H9 (cell line): ENCODE measurements at regions not wholly inside any gene's neighbourhood (a gene's known extent, or its start where the extent isn't known, plus 50 kb on each side); places are given as distances from the start of the nearest gene placed in this dataset.

ENCODE experiments used
- DNase-seq: peaks from one replicate; pipeline ENCODE4 v3.0.0-alpha.2; 2017
- H2AFZ ChIP-seq: one replicate; pipeline ENCODE4 v1.6.1; 2013; ENCODE audit warnings: mild to moderate bottlenecking, low read length, control low read depth, moderate library complexity
- H2AK5ac ChIP-seq: 2 replicates; pipeline ENCODE4 v1.6.1; 2013; ENCODE audit warnings: low read length, control low read depth, mixed read lengths; ENCODE audit not compliant: insufficient read length
- H2BK120ac ChIP-seq: one replicate; pipeline ENCODE4 v1.6.1; 2013; ENCODE audit warnings: low read depth, mild to moderate bottlenecking, low read length, control low read depth, inconsistent platforms; ENCODE audit not compliant: poor library complexity, severe bottlenecking
- H2BK12ac ChIP-seq: 2 replicates; pipeline ENCODE4 v1.6.1; 2013; ENCODE audit warnings: low read length, control low read depth, mixed read lengths, low read depth; ENCODE audit not compliant: insufficient read length
- H2BK15ac ChIP-seq: 2 replicates; pipeline ENCODE4 v1.6.1; 2013; ENCODE audit warnings: low read depth, low read length, control low read depth
- H2BK20ac ChIP-seq: one replicate; pipeline ENCODE4 v1.6.1; 2013; ENCODE audit warnings: low read depth, mild to moderate bottlenecking, low read length, control low read depth, inconsistent platforms; ENCODE audit not compliant: poor library complexity, severe bottlenecking
- H2BK5ac ChIP-seq: 2 replicates; pipeline ENCODE4 v1.6.1; 2013; ENCODE audit warnings: low read length, control low read depth, mixed read lengths; ENCODE audit not compliant: insufficient read length
- H3K14ac ChIP-seq: 2 replicates; pipeline ENCODE4 v1.6.1; 2013; ENCODE audit warnings: low read length, control low read depth; ENCODE audit not compliant: insufficient read depth
- H3K18ac ChIP-seq: 2 replicates; pipeline ENCODE4 v1.6.1; 2013; ENCODE audit warnings: low read depth, mild to moderate bottlenecking, mixed read lengths, low read length, control low read depth; ENCODE audit not compliant: insufficient read length
- H3K23ac ChIP-seq: 2 replicates; pipeline ENCODE4 v1.6.1; 2013; ENCODE audit warnings: low read length, control low read depth, mixed read lengths, low read depth; ENCODE audit not compliant: insufficient read length
- H3K23me2 ChIP-seq: 2 replicates; pipeline ENCODE4 v1.6.1; 2013; ENCODE audit warnings: low read depth, mild to moderate bottlenecking, mixed read lengths, low read length, control low read depth; ENCODE audit not compliant: insufficient read length, poor library complexity, severe bottlenecking
- H3K27ac ChIP-seq: 2 replicates; pipeline ENCODE4 v1.5.1; 2013; ENCODE audit warnings: low read length, control low read depth, mixed read lengths, low read depth; ENCODE audit not compliant: insufficient read length
- H3K27me3 ChIP-seq: 2 replicates; pipeline ENCODE4 v1.6.1; 2013; ENCODE audit warnings: low read length, control low read depth, inconsistent platforms; ENCODE audit not compliant: insufficient read depth
- H3K4ac ChIP-seq: 2 replicates; pipeline ENCODE4 v1.6.1; 2013; ENCODE audit warnings: low read depth, mild to moderate bottlenecking, control low read depth, inconsistent platforms, low read length, moderate library complexity
- H3K4me1 ChIP-seq: 2 replicates; pipeline ENCODE4 v1.6.1; 2013; ENCODE audit warnings: low read length, control low read depth, inconsistent platforms; ENCODE audit not compliant: insufficient read depth
- H3K4me2 ChIP-seq: 2 replicates; pipeline ENCODE4 v1.6.1; 2013; ENCODE audit warnings: low read length, control low read depth, mixed read lengths; ENCODE audit not compliant: insufficient read length, insufficient read depth
- H3K56ac ChIP-seq: 2 replicates; pipeline ENCODE4 v1.6.1; 2013; ENCODE audit warnings: low read depth, mild to moderate bottlenecking, mixed read lengths, low read length, control low read depth; ENCODE audit not compliant: insufficient read length
- H3K79me1 ChIP-seq: 2 replicates; pipeline ENCODE4 v1.6.1; 2013; ENCODE audit warnings: low read depth, mild to moderate bottlenecking, moderate library complexity, low read length, control low read depth, inconsistent platforms; ENCODE audit not compliant: insufficient read depth, poor library complexity, severe bottlenecking
- H3K79me2 ChIP-seq: 2 replicates; pipeline ENCODE4 v1.6.1; 2013; ENCODE audit warnings: low read length, control low read depth, inconsistent platforms; ENCODE audit not compliant: insufficient read depth
- H3K9ac ChIP-seq: 2 replicates; pipeline ENCODE4 v1.6.1; 2013; ENCODE audit warnings: low read length, control low read depth, mixed read lengths; ENCODE audit not compliant: insufficient read length; ENCODE audit errors: extremely low read depth
- H3K9me3 ChIP-seq: one replicate; pipeline ENCODE4 v1.6.1; 2013; ENCODE audit warnings: low read depth, low read length, inconsistent platforms; ENCODE audit not compliant: control insufficient read depth
- H3T11ph ChIP-seq: one replicate; pipeline ENCODE4 v1.6.1; 2013; ENCODE audit warnings: mild to moderate bottlenecking, low read length, control low read depth, inconsistent platforms
- H4K20me1 ChIP-seq: one replicate; pipeline ENCODE4 v1.6.1; 2013; ENCODE audit not compliant: control insufficient read depth, insufficient read length, insufficient read depth
- H4K5ac ChIP-seq: 2 replicates; pipeline ENCODE4 v1.6.1; 2013; ENCODE audit warnings: low read depth, mild to moderate bottlenecking, mixed read lengths, low read length, control low read depth; ENCODE audit not compliant: insufficient read length
- H4K8ac ChIP-seq: replicated peaks from 2 replicates; pipeline ENCODE4 v1.6.1; 2013; ENCODE audit warnings: low read length, control low read depth, mixed read lengths, low read depth; ENCODE audit not compliant: insufficient read length
- H4K91ac ChIP-seq: 2 replicates; pipeline ENCODE4 v1.6.1; 2013; ENCODE audit warnings: low read depth, mild to moderate bottlenecking, moderate library complexity, mixed read lengths, low read length, control low read depth; ENCODE audit not compliant: insufficient read length
- H3K27ac Mint-ChIP-seq, 3 experiments: 2 replicates in 2 of 3; 3 replicates in 1 of 3; pipeline ENCODE4 v1.8.0; 2020 to 2021; ENCODE audit warnings: mixed read lengths in 3 of 3, mild to moderate bottlenecking in 1 of 3, moderate library complexity in 1 of 3
- H3K27me3 Mint-ChIP-seq: 2 replicates; pipeline ENCODE4 v1.8.0; 2021; ENCODE audit warnings: low read depth, mild to moderate bottlenecking, moderate library complexity, mixed read lengths
- H3K36me3 Mint-ChIP-seq, 3 experiments: 2 replicates in 2 of 3; 3 replicates in 1 of 3; pipeline ENCODE4 v1.8.0; 2020 to 2021; ENCODE audit warnings: low read depth in 3 of 3, mixed read lengths in 3 of 3; ENCODE audit not compliant: insufficient read depth in 1 of 3
- H3K4me1 Mint-ChIP-seq, 2 experiments: 2 replicates each; pipeline ENCODE4 v1.8.0; 2020; ENCODE audit warnings: mixed read lengths in 2 of 2
- H3K4me3 Mint-ChIP-seq, 2 experiments: 2 replicates in 1 of 2; 3 replicates in 1 of 2; pipeline ENCODE4 v1.8.0; 2020 to 2021; ENCODE audit warnings: mild to moderate bottlenecking in 2 of 2, mixed read lengths in 2 of 2, moderate library complexity in 1 of 2
- H3K9me3 Mint-ChIP-seq, 2 experiments: 2 replicates in 1 of 2; 3 replicates in 1 of 2; pipeline ENCODE4 v1.8.0; 2020; ENCODE audit warnings: mild to moderate bottlenecking in 2 of 2, mixed read lengths in 2 of 2, moderate library complexity in 1 of 2
- CTCF ChIP-seq: fragments of 200-600 bp; sonication (generic); conservative IDR thresholded peaks from 3 replicates; pipeline ENCODE4 v1.8.0; 2021; ENCODE audit warnings: antibody characterized with exemption, mild to moderate bottlenecking
- WGBS: extraction: QIAGEN DNeasy Blood & Tissue Kit; methylation state at CpG from one replicate; pipeline ENCODE4 v1.1.7; 2013; ENCODE audit warnings: missing lambda C conversion rate, low lambda C conversion rate, mixed read lengths; ENCODE audit not compliant: insufficient read length; ENCODE audit errors: extremely low coverage; 5-methylcytosine and 5-hydroxymethylcytosine counted together

- Histone ChIP-seq H3K27ac (no peak overlapping the region), H3K56ac (no peak overlapping the region), H3K4me2 (no peak overlapping the region), H2BK20ac (no peak overlapping the region), H3K79me1 (no peaks in the 10 kb centered on the region), H2AK5ac (no peak overlapping the region), H3K14ac (no peak overlapping the region), H3K18ac (no peak overlapping the region), H2AFZ (no peak overlapping the region), H4K5ac (no peak overlapping the region), H2BK5ac (no peak overlapping the region), H2BK120ac (no peak overlapping the region), H3K79me2 (no peaks in the 10 kb centered on the region), H4K91ac (no peak overlapping the region), H2BK12ac (no peak overlapping the region), H2BK15ac (no peak overlapping the region), H3K4me1 (no peaks in the 10 kb centered on the region; the same call in 1 of the 2 replicates), H3K9ac (no peak overlapping the region), H3T11ph (no peak overlapping the region), H3K4ac (no peak overlapping the region), H3K9me3 (no peaks in the 10 kb centered on the region), H4K20me1 (no peaks in the 10 kb centered on the region), H4K8ac (no peak overlapping the region), H3K23ac (no peak overlapping the region), H3K23me2 (no peaks in the 10 kb centered on the region), H3K27me3 (no peaks in the 10 kb centered on the region)
- Mint-ChIP-seq H3K9me3 (no peaks in the 10 kb centered on the region), H3K27me3 (peaks cover 5% of the 10 kb centered on the region), H3K36me3 (no peaks in the 10 kb centered on the region), H3K4me1 (peaks cover 3% of the 10 kb centered on the region in 2 experiments; a peak in 3 of 4 replicates), H3K27ac (no peak overlapping the region), H3K4me3 (no peak overlapping the region)
- no CpG with 5 or more reads among the region's 2 CpGs for WGBS
- DNase-seq: no peak
- no peak for TF ChIP-seq CTCF
Observed at GRCh38 chr14:21915826-21916225, 242.2 kb upstream of the OR4E1 start.
